ENCODE measurements at regions not wholly inside any gene's neighbourhood (a gene's known extent, or its start where the extent isn't known, plus 50 kb on each side); places are given as distances from the start of the nearest gene placed in this dataset.

DNA sequence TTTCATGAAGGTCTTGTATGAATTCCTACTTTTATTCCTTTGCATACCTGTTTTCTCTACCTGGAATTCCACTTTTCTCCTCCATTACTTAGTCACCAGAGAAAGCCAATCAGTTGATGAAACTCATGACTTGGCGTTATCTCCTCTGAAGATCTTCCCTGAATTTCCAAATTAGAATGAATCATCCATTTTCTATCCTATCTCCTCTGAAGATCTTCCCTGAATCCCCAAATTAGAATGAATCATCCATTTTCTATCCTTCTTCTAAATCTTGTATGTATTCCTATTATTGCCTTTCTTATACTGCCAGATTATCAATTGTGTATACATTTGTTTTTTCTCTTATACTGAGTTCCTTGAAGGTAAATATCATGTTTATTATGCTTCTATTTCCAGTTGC, 440.4 kb downstream of the CCDC85A start:
- DNase-seq: no peak

DNA sequence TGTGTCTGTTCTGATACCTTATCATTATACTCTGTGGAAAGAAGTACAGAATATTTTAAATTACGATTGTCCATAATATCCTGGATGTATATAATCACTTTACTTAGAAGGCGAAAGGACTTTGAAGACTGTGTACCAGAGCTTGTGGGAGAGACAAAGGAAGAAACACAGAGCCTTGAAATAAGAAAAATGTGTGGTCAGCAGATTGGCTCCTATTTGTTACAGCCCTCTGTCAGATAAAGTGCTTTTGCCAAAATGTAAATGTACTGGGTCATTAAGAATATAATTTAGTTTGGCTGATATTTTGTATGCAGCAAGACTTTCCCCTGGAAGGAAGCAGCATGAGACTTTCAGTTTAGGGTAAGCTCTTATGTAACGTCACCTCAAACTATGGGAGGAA, 443.1 kb downstream of the CCDC85A start:
- no peak for DNase-seq

DNA sequence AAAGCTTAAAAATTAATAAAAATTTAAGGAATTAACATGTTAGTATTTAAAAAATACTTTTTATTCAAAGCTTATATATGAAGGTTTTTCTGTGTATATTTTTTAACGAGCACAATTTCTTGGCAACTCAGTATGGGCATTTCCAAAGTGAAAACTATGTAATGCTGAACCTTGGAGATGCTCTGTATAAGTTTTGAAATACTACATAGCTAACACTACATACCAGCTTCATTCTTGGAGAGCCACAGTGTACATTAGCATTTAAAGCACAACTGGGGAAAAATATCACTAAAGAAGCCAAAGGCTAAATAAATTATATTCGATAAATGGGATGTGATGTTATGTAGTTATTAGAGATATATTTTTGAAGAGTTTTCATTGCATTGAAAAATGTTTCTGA, 446.5 kb downstream of the CCDC85A start:
- DNase-seq: no peak

DNA sequence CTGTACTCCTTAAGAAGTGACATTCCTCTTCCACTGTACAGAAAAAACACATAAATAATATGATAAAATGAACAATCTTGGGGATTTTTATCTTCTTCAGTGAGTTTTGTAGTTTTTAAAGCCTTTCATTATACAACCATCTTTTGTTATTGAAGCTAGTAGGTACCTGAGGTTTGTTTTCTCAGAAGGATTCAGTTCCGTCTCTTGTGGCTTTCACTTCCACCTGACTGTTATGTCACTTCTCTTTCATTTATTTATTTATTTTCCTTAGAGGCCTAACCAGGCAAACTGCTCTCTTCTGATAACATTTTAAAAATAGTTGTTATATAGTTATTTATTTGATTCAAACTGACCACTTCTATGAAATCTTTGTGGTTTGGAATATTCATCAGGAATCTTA, 464.2 kb downstream of the CCDC85A start:
- no peak for DNase-seq

DNA sequence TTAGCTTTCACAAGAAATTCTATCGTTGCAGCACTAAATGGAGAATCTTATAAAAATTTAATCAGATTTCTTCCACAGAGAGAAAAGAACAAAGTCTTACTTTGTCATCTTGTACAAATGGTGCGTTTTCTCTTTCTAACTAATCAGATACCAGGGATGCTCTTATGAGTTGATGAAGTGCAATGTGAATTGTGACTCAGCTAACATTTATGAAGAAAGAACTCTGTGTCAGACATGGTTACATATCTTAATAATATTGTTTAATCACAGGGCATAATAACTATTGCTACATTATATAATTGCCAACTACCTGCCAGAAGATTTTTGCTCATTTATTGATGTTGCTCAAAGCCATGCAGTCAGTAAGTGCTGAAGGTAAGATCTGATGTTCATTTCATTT, 465.0 kb downstream of the CCDC85A start:
- DNase-seq: no peak

DNA sequence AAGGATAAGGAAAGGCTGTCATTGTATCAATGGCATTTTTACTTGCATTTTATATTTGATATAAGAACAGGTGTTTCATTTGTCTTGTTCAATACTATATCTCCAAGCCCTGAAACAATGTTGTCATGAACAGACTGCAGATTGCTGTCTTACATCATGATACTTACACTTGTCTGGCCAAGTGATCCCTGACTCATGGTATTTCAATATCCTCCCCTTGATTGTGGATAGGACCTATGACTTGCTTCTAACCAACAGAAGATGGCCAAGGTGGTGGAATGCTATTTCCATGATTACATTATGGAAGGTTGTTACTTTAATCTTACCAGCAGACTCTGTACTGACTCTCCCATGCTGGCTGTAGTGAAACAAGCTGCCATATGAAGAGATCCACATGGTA, 471.1 kb downstream of the CCDC85A start:
- no peak for DNase-seq

DNA sequence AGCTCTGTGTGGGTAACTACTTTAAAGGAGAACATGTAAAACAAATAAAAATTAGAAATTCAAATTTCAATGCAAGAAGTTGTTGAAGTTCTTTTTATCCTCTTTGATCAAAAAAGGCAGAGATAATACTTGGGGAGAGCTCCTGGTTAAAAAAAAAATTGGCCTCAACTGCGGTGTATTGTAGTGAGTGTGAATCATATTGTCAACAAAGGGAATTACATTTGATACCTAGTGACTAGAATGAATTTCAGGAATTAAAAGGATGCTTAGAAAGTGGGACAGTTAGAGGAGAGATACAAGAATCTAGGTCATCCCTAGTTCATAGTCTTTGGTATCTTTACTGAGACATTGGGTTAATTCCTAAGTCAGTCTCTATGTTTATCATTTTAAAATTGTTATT, 473.0 kb downstream of the CCDC85A start:
- DNase-seq: no peak

DNA sequence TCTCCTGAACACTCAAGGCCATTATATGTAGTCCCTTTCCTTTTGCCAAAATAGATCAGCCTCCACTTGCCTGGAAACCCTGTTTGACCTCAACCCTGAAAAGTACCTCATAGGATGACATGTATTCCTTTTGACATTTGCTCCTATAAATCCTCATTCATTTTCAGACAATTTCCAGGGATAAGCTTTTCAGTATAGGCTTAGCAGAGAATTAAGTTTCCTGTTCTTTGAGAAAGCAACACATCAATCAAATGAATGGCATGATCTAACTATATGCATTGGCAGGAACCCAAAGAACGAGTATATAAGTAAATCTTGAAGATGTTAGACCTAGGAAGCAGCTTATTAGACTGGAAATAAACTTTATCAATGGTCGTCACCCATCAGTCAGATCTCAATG, 483.0 kb downstream of the CCDC85A start:
- DNase-seq: no peak

DNA sequence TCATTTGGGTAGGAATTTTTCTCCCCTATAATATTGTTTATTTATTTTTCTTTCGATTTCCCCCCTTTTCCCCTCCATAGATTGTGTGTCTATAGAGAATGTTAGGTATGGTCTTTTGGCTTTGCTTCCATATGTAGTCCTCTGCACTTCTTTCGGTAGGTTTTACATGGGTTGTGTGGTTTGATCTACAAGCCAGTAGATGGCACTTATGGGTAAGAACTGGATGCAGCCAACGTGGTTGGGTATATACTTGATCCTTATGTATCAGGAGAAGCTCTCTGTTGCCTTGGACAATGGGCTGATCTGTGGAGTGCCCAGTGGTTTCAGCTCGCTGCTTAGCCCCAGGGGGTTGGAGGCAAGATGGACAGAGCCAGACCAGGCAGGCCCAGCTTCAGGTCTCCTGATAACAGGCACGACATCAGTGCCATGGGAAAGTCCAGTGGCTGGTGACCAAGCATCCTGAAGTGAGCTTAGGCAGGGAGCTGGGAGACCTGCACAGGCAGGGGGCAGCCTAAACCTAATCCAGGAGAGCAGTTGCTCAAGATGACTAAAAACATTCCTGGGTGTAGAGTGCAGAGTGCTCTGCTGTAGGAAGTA, 488.3 kb downstream of the CCDC85A start:
- DNase-seq: no peak

DNA sequence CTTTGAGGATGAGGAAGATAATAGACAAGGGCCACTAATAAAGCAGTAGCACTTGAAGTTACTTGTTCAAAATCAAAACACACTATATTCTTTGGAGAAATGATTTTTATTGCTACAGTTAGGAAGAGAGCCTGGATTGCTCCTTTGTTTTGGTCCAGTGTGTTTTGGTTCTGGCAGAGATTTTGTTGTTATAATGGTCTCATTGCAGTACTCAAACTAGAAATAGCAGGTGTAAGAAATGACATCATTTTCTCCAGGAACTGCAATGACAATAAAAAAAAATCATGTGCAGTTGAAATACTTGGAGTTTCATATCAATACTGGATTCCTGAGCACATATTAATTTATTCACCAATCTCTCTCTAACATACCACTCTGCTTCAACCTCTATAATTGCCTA, 490.3 kb downstream of the CCDC85A start:
- DNase-seq: no peak

DNA sequence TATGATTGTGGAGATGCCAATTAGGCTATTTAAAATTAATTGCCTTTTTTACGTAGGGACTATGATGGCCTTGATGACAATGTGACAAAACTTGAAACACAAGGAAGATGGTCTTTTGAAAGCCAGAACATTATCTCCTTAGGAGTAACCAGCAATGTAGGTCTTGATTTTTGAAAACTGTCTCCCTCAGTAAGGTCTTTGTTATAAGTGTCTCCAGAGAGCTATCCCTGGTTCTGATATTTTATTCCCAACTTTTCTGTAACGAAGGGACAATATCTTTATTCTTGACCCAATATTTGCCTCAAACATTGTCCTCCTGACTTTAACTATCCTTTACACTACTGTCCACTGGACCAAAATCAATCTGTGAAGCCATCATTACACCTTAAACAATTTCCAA, 493.2 kb downstream of the CCDC85A start:
- no peak for DNase-seq

DNA sequence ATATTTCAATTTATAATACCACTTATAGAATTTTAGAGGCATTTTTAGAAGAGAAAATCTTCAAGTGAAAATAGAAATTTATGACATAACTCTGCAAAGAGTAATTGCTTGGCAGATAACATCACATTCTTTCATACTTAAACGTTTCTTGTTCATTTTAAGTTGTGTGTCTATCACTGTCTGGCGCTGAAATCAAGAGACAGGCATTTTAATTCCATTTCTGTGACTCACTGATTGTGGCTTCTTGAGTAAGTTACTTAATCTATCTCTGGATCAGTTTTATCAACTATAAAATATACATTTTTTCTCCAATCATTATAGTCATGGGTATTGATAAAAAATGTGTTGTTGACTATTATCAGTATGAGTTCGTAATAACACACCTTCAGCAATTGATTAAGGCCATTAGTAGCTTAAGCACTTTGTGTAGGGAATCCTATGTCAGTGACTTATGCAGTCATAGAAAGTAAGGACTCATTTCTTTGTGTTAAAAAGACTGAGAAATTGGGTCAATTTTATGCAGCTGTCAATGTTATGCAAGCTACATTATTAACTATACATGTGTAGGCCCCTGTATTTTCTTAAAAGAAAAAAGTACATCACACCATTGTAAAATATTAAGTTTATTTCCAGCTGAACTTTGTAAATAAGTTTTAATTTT, 497.3 kb downstream of the CCDC85A start:
- no peak for DNase-seq

DNA sequence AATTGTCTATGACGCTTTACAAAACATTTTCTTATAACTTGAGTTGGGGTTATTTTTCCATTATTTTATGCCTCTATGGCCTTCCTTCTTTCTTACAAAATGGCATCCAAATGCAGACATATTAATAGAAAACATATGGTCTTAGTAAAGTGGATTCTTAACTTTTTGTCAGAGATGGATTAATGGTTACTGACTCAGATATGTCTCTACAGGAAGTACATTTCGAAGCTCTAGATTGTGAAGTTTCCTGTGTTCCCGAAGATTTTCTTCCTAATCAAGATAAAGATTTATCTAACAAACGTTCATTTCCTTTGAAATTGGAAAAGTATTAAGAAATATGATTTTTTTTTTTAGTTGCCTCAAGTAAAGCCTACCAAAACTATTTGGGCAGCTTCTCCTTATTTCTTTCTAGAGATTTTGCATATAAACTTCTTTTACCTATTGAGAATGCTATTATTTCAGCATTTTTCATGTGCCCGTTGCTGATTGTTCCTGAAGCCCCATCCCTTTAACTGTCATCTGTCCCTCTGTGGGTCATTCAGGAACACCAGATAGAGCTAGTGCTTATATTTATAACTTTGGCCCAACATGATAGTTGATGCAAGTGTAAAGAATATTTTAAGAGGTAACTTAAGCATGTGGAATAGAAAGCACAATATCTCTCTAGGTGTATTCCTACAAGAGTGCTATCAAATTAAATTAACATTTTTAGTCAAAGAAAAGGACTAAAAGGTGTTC, 498.0 kb downstream of the CCDC85A start:
- DNase-seq: no peak

DNA sequence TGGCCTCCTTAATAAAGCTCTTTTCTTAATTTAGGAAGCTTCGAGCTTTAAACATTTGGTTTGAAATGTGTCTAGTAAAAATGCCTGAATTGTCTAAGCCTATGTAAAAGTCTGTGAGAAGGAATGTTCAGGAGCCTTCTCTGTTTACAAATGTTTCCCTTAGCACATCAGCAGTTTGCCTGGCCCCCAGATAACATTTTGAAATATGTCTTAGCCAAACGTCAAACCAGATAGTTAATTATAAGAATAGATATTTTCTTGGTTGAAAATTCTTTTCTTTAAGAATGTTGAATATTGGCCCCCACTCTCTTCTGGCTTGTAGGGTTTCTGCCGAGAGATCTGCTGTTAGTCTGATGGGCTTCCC, 498.6 kb downstream of the CCDC85A start:
- DNase-seq: no peak

DNA sequence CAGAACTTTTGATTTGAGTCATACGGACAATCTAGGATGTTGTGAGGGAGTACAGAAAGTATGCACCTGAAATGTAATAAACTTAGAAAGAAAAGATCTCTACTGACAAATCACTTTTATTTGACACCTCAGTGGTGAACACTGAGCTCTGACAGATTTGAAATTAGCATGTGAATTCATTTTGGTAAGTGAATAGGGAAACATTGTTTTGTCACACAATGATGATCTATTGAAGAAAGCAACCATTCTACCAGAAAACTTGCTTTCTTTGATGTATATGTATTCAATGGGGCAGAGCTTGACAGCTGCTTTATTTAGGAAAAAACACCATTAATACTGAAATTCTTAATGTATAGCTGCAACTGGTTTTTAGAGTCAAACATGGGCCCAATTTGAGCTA, 500.5 kb downstream of the CCDC85A start:
- no peak for DNase-seq

DNA sequence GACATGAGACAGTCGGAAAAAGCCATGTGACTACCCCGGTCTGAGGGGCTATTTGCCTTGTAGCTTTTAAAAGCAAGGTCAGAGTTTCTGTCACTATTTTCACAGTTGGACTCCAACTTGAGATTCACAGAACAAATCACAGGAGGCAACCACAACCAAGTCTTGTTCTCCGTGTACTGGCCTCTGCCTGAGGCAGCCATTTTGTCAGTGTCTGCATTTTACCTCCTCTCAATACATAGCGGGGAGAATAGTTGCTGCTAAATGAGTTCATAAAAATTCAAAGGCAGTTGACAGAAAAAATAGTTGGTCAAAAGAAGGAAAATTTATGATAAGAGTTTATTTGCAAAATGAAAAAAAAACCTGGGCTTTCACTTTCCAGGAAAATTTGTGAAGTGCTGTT, 501.4 kb downstream of the CCDC85A start:
- DNase-seq: no peak

DNA sequence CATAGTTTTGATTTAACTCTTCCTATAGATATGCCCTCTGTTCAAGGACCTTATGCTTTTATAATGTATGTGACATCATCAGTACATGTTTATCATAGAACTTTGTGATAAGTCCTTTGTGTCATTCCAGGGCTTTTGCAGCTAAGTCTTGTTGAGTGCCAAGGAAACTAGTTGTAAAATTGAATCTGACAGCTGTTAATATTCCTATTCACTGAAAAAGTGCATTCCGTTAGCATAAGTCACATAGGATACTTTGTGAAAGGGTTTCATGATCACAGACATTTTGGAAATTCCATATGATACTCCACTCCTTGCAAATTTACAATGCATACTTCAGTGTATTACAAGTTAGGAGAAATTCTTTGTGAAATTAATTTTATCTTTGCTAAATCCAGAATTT, 503.4 kb downstream of the CCDC85A start:
- DNase-seq: no peak

DNA sequence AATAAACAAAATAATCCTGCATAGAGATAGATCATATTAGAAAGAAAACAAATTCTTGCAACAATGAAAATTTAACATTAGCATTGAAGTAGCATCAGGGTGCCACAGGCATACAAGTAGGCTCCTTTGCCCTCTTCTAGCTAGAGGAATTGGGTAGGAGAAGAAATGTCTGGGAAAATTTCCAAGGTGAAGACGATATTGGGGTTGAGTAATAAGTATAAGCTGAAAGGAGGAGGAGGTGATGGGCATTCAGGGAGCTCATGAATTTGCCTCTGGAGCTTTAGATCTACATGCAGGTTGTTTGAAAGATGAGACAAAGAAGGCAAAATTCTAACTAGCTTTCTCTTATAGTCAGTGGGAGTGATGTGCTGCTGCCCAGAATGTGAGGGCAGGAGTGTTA, 504.9 kb downstream of the CCDC85A start:
- no peak for DNase-seq

DNA sequence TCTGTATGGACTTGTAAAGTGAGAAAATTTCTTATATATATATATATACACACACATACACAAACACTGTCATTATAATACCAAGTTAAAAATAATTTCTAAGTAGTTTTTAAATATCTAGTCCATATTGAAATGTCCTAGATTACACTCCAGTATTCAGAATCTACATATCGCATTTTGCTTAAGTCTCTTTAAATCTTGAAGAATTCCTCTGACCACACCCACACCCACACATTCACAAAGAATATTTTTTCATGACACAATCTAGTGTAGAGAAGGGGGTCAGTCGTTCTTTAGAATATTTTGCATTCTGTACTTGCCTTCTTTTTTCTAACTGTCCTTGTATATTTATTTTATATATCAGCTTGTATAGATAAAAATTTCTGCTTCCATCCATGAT, 509.7 kb downstream of the CCDC85A start:
- no peak for DNase-seq

DNA sequence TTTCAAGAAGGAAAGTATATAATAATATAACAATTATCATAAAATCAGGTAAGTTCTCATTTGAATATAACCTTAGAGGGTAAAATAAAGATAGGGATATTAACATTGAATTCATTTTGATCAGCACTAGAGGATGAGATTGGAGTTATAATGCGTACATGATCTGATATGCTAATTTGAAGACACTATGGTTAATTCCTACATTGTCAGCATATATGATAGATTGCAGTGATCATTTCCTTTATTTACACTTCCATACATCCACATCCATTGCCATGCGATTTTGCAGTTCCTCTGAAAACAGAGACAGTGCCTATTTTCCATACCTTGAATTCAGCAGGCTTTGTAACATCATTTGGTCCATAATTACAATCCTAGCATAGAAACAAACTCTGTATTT, 519.2 kb downstream of the CCDC85A start:
- DNase-seq: no peak

DNA sequence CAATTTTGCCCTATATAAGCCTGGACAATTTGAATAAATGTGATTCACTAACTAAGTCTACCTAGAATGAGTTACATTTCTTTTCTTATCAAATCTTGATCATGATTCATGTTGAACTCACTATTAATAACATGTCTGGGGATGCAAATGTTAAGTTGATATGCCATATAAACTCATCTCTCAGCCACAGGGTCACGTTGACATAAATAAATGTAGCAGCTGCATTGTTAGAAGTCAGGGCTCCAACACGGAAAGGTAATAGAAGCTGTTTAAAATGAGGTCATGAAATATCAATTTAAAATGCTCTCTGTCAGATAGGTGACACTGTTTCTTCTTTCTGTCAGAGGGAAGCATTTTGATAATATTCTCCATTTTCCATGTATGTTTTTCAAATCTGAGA, 521.9 kb downstream of the CCDC85A start:
- DNase-seq: no peak

DNA sequence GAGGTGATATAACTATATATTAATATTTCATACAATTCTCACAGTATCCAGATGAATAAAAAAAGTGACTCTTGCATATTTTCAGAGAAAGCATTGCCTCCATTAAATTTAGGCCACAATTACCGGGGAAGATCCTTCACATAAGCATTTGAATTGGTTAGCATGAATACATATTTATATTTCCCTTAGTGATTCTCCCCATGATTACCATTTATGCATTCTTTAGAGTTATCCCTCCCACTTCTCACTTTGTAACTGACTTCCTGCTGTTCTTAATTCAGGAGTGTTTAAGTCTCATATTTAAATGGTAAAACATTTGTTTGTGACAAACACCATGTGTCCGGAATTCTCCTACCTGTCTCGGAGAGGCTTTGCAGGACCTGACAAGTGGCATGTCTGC, 523.4 kb downstream of the CCDC85A start:
- DNase-seq: no peak

DNA sequence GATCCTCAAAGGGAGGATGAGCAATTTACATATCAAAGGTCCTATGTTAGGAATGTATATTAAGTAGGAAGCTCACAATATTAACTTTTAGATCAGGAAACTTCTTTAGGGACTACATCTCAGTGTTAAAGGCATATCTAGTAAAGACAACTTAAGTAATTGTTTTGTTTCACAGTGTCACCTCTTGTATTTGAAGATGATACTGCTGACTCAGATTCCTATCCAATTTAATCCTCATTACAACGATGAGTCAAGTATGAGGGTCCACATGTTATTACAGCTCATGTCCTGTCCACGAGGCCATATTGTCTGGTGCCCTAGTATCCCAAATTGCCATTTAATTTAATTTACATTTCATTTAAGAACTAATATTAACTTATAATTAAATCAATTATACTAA, 523.9 kb downstream of the CCDC85A start:
- no peak for DNase-seq

DNA sequence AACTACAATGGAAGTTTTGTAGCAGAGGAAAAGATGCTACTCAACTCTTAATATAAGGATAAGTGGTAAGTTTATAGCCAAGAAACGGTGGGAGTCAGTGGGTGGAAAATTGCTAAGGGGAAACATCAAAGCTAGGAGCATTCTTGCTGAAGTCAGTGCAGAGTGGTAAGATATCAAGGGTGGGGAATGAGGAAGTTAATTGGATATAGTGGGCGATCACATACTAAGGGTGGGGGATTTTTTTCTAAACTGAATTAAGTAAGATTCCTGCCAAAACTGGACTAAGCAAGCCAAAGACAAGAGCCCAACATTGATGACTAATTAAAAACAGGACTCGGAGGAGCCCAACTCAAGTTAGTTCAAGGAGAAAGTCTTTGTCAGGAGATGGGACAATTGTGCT, 525.4 kb downstream of the CCDC85A start:
- DNase-seq: no peak

DNA sequence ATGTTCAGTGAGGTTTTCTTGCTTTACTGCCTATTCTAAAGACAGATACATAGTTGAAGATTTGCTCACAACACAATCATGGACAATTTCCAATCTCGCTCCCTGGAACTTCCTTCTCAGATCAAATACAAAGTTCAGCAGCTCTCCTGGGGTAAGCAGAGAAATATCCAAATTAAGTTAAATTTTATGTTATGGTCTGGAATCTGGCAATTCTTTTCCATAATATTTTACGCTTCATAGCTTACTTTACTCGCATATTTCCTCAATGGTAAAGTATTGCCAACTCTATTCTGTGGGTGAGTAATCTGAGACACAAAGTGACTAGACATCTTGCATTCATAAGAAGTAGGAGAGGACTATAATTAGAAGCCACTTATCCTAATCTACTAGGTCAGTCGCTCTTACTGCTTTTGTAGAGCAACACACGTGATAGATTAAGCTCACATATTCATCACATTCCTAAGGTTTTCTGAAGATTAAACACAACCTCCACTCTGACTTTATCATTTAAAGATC, 529.4 kb downstream of the CCDC85A start:
- DNase-seq: no peak
